ENCODE measurements at regions not wholly inside any gene's neighbourhood (a gene's known extent, or its start where the extent isn't known, plus 50 kb on each side); places are given as distances from the start of the nearest gene placed in this dataset.

DNA sequence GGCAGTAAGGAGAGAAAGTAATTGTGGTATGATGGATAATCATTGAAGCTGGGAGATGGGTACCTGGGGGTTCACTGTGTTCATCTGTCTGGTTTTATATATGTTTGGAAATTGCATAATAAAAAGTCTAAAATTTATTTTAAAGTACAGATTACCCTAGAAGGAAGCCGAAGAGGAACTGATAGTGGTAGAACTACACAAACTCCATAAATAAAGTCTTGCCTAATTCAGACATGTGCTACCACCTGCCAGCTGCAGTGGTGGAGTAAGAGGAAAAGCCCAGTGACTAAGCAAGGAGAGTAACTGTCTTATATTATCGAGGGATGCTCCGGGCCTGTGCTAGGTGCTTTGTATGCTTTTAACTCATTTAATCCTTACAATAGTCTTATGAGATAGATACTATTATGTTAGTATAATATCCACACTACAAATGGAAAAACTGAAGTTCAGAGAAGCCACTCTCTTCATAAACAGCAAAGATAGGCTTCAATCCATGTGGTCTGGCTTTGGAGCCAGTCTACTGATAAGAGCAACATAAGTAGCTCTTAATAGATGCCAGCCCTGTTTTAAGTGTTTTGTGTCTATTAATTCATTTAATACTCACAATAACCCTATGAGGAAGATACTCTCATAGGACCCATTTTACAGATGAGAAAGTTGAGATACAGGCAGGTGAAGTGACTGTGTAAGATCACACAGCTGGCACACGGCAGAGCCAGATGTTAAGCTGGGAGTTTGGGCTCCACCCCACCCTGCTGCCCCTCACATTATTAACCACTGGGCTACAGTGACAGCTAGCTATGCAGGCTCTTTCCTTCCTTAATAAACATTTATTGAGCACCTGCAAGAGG, 56.8 kb upstream of the HNRNPU start:
- H3K4me3 ChIP-seq = no peak overlapping the region
- H3K27me3 ChIP-seq = no peaks in the 10 kb centered on the region
- no peak for TF ChIP-seq POLR2A (IDR thresholded peaks at IDR 0.05)
- TF ChIP-seq, protein P1, sequence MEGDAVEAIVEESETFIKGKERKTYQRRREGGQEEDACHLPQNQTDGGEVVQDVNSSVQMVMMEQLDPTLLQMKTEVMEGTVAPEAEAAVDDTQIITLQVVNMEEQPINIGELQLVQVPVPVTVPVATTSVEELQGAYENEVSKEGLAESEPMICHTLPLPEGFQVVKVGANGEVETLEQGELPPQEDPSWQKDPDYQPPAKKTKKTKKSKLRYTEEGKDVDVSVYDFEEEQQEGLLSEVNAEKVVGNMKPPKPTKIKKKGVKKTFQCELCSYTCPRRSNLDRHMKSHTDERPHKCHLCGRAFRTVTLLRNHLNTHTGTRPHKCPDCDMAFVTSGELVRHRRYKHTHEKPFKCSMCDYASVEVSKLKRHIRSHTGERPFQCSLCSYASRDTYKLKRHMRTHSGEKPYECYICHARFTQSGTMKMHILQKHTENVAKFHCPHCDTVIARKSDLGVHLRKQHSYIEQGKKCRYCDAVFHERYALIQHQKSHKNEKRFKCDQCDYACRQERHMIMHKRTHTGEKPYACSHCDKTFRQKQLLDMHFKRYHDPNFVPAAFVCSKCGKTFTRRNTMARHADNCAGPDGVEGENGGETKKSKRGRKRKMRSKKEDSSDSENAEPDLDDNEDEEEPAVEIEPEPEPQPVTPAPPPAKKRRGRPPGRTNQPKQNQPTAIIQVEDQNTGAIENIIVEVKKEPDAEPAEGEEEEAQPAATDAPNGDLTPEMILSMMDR (IDR thresholded peaks at IDR 0.05) = no peak
- peaks cover 0 to 5% (median 0%) of the 10 kb centered on the region in 4 donors for H3K4me1 ChIP-seq
- H3K27ac ChIP-seq = no peak overlapping the region
- no peak for DNase-seq
- H3K9me3 ChIP-seq = no peaks in the 10 kb centered on the region
- H3K36me3 ChIP-seq = no peaks in the 10 kb centered on the region

DNA sequence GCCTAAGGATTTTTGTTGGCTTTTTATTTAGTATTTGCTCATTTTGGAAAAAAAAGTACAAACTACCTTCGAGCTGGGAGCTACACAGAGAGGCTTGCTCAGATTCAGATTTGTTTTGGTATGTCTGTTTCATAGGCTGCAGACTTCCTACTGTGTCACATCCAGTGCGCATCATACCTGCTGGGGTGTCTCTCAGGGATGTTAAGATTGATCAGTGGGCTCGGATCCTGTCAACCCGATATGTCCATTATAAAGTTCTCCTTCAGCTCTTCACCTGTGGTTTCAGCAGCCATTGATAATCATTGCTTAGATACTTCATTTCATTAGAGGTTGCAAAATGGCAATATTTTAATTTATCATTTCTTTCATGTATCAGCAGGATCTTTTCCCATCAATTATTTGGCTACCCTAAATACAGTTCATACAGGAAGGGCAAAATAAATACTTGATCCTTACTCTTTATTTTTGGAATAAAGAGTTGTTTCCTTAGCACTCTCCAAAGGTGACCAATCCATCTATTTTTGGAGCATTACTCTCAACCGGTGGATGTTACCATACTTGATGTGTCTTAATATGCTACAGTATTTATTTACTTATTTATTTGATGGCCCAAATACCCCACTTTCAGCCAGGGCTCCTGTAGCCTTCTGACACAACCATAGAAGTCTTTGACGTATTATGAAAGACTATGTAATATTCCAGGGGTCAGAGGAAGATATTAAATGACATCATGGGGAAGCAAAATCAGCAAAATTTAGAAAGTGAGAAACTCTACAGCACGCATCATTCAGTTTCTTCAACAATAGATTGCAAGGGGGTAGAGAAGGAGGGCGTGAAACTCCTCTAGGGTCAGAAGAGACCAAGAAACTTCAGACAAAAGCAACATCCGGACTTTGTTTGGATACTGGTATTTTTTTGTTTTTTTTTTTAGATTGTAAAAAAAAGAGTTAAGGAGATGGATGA, 55.3 kb upstream of the HNRNPU start:
- TF ChIP-seq POLR2A (IDR thresholded peaks at IDR 0.05) = no peak
- TF ChIP-seq, protein P1 (IDR thresholded peaks at IDR 0.05) = no peak
- no peak overlapping the region for H3K27ac ChIP-seq
- no peaks in the 10 kb centered on the region for H3K9me3 ChIP-seq
- no peaks in the 10 kb centered on the region for H3K27me3 ChIP-seq
- peak overlapping the region in 3 of 4 donors; percentile 47 to 69 (median 64) for H3K4me3 ChIP-seq
- H3K36me3 ChIP-seq = no peaks in the 10 kb centered on the region
- DNase-seq = no peak
- peaks cover 0 to 5% (median 0%) of the 10 kb centered on the region in 4 donors for H3K4me1 ChIP-seq

DNA sequence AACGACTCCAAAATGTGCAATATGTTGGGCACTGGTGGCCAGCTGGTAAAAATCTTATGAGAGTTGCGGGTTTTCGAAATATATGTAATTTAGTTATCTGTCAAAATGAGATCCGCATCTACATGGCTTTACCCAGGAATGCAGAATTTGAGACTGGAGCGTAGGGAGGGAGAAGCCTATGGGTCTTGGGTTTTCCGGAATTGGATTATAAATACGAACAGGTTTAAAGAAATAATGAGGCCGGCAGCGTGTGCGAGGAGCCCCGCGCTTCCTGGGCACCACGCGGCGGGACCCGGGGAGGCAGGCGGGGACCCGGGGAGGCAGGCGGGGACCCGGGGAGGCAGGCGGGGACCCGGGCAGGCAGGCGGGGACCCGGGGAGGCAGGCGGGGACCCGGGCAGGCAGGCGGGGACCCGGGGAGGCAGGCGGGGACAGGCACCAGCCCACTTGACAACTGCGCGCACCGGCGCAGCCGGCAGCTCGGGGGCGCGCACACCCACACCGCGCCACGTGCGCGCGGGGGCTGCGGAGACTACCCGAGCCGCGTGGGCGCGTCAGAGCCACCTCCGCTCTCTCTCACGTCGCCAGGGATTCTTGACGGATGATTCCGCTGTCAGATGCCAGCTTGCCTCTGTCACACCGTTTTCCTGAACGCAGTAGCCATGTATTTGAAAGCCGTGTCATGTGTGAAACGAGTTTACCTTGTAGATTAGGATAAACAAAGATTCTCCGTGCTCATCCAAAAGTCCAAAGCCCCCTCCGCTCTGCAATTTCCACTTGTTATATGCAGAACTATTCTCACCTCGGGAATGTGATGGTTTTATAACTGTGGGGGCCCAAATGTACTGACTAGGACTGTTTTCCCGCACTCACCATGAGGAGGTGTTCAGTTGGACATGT, 54.3 kb upstream of the HNRNPU start:
- Histone ChIP-seq H3K4me3 (peak overlapping the region; percentile 39 to 69 (median 56)), H3K36me3 (no peaks in the 10 kb centered on the region), H3K27me3 (no peaks in the 10 kb centered on the region), H3K27ac (peak overlapping the region in 1 of 4 donors; percentile 19), H3K4me1 (peaks cover 0 to 5% (median 0%) of the 10 kb centered on the region in 4 donors), H3K9me3 (no peaks in the 10 kb centered on the region)
- TF ChIP-seq, protein P1 (IDR thresholded peaks at IDR 0.05) = peak in 1 of 6 experiments; percentile 13
- TF ChIP-seq POLR2A (IDR thresholded peaks at IDR 0.05) = no peak
- DNase-seq = peak; percentile 43 to 66 (median 60)

DNA sequence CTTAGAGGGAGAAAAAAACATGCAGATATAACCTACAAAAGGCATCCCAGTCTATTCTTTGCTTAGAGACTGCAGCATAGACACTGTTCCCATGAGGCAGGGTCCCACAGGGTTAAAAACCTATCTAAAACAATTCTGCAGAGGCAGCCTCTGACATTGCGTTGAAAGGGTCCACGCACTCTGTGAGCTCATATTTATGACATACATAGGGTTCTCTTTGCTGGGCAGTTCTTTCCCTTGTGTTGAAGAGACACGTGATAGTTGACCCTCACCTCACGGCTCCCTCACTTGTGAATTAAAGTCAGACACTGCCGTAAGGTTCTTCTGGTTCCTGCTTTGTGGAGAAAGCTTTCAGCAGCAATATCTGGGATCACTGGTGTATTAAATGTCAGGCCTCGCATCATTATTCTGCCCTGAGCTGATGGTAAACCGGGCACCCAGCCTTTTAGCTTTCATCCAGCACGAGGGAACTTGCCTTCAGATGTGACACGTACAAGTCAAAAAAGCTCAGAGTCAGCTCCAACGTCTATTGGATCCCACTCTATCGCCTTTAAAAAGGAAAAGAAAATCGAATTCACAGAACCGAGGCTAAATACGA, 52.8 kb upstream of the HNRNPU start:
- H3K27ac ChIP-seq = no peak overlapping the region

More for the DNA sequence above, 52.8 kb upstream of the HNRNPU start:
- no peak for DNase-seq
- TF ChIP-seq, protein P1 (IDR thresholded peaks at IDR 0.05) = no peak
- no peak for TF ChIP-seq POLR2A (IDR thresholded peaks at IDR 0.05)
- Histone ChIP-seq H3K36me3 (no peaks in the 10 kb centered on the region), H3K4me1 (peaks cover 0 to 5% (median 0%) of the 10 kb centered on the region in 4 donors), H3K4me3 (no peak overlapping the region), H3K27me3 (no peaks in the 10 kb centered on the region), H3K9me3 (no peaks in the 10 kb centered on the region)

All from Peyer's patch (tissue), 4 donors.